Activated CD4-positive, alpha-beta memory T cell treated with anti-CD3 and anti-CD28 coated beads for 36 hours (primary cell): ENCODE measurements at regions not wholly inside any gene's neighbourhood (a gene's known extent, or its start where the extent isn't known, plus 50 kb on each side); places are given as distances from the start of the nearest gene placed in this dataset.

ENCODE experiments used
- CTCF ChIA-PET: fragments of 350-600 bp; sonication (Branson Sonifier 250); formaldehyde crosslinking; loops from one replicate; lab custom pipeline; 2021; ENCODE audit warnings: antibody characterized with exemption, inconsistent platforms; lab: Charles Lee
- POLR2A ChIA-PET: fragments of 350-600 bp; sonication (Branson Sonifier 250); formaldehyde crosslinking; loops from one replicate; lab custom pipeline; 2021; ENCODE audit warnings: antibody characterized with exemption; lab: Charles Lee
- DNase-seq: peaks from one replicate; pipeline ENCODE4 v3.0.0-alpha.2; 2020
- H3K27ac Mint-ChIP-seq: one replicate; pipeline ENCODE4 v1.8.0; 2021; ENCODE audit warnings: mixed read lengths
- H3K27me3 Mint-ChIP-seq: one replicate; pipeline ENCODE4 v1.8.0; 2021; ENCODE audit warnings: mixed read lengths
- H3K36me3 Mint-ChIP-seq: one replicate; pipeline ENCODE4 v1.8.0; 2021; ENCODE audit warnings: mixed read lengths
- H3K4me1 Mint-ChIP-seq: one replicate; pipeline ENCODE4 v1.8.0; 2021; ENCODE audit warnings: low read depth, mixed read lengths
- H3K4me3 Mint-ChIP-seq: one replicate; pipeline ENCODE4 v1.8.0; 2021; ENCODE audit warnings: mild to moderate bottlenecking, mixed read lengths
- H3K9me3 Mint-ChIP-seq: one replicate; pipeline ENCODE4 v1.8.0; 2021; ENCODE audit warnings: mixed read lengths
- intact Hi-C: fragments of 100-400 bp; cut with micrococcal nuclease; formaldehyde crosslinking; loops from one replicate; pipeline ENCODE4 v1.15.1; 2023

DNA sequence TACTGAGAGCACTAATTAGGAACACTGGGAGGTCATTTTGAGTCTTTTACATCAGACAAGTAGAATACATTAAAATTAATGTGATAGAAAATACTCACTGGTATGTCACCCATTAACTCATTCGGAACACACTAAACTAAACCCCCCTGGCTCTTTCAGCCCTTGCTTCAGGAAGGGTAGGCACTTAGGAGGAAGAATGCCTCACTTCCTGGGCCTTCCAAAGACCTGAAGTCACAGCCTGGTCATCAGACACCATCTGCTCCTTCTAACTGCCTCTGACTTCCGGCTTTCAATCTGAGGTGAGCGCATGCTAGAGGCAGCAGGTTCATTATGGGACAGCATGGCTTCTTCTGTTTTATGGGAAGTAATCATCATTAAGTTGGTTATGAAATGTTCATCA, 451.4 kb downstream of the PID1 start:
- POLR2A ChIA-PET, result no interaction called here
- Mint-ChIP-seq H3K27ac (no peak overlapping the region), H3K36me3 (no peaks in the 10 kb centered on the region)

DNA sequence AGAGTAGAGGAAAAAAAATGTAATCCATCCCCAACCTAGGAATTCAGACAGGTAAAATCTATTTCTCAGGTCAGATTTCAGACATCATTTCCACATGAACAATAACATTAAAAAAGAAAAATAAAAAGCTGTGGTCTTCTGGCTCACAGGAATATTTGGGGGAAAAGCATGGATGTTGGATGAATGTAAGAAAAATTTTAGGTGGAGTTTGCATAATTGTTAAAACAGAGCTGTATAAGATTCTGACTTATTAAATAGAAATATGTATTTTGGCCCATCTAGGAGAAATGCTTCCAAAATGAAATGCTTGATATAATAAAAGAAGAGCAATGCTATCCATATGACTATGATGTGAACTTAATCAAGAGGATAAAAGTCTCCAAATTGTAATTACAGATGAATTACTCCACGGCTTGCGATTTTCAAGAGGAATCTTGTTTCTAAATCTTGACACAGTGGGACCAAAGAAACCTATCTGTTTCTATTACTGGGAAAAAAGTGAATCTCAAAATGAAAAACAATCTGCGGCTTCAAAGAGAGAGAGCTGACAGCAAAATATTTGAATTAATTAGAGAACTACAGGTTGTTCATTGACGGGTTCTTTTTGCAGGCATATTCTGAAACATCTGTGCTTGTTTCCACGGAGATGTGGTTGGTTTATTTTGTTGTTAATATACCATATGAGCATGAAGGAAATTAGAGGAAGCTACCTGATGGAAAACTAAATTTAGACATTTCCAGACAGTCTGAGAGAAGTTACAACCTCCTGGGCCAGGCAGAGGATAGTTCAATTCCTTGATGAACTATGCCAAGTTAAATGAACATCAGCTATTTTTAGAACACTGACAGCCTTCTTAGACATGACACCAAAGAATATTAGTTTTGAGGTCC, 468.7 kb downstream of the PID1 start:
- intact Hi-C loops, result no loop called here
- H3K9me3 Mint-ChIP-seq, result no peaks in the 10 kb centered on the region
- ChIA-PET CTCF (no interaction called here), POLR2A (no interaction called here)
- H3K27me3 Mint-ChIP-seq, result no peaks in the 10 kb centered on the region
- DNase-seq, result no peak
- H3K4me1 Mint-ChIP-seq, result no peaks in the 10 kb centered on the region
- no peak overlapping the region for H3K27ac Mint-ChIP-seq
- no peak overlapping the region for H3K4me3 Mint-ChIP-seq
- no peaks in the 10 kb centered on the region for H3K36me3 Mint-ChIP-seq

More for the DNA sequence above, 451.4 kb downstream of the PID1 start:
- Mint-ChIP-seq H3K27me3 (no peaks in the 10 kb centered on the region), H3K9me3 (peaks cover 4% of the 10 kb centered on the region), H3K4me3 (no peak overlapping the region), H3K4me1 (no peaks in the 10 kb centered on the region)
- no peak for DNase-seq
- intact Hi-C loops, result no loop called here
- CTCF ChIA-PET, result no interaction called here

GRCh38 chr2:228801451-228801850, 469.6 kb downstream of the PID1 start:
- no peak for DNase-seq
- Mint-ChIP-seq H3K4me1 (no peaks in the 10 kb centered on the region), H3K9me3 (peaks cover 4% of the 10 kb centered on the region), H3K27ac (no peak overlapping the region), H3K27me3 (no peaks in the 10 kb centered on the region), H3K36me3 (no peaks in the 10 kb centered on the region), H3K4me3 (no peak overlapping the region)
- CTCF ChIA-PET, result no interaction called here
- POLR2A ChIA-PET, result no interaction called here
- intact Hi-C loops, result no loop called here

GRCh38 chr2:228799208-228799588, 471.9 kb downstream of the PID1 start:
- CTCF ChIA-PET, result no interaction called here
- intact Hi-C loops, result no loop called here
- no peaks in the 10 kb centered on the region for H3K4me1 Mint-ChIP-seq
- no peak for DNase-seq
- H3K36me3 Mint-ChIP-seq, result no peaks in the 10 kb centered on the region
- H3K4me3 Mint-ChIP-seq, result no peak overlapping the region
- POLR2A ChIA-PET, result no interaction called here
- no peak overlapping the region for H3K27ac Mint-ChIP-seq
- no peaks in the 10 kb centered on the region for H3K27me3 Mint-ChIP-seq
- peaks cover 4% of the 10 kb centered on the region for H3K9me3 Mint-ChIP-seq

DNA sequence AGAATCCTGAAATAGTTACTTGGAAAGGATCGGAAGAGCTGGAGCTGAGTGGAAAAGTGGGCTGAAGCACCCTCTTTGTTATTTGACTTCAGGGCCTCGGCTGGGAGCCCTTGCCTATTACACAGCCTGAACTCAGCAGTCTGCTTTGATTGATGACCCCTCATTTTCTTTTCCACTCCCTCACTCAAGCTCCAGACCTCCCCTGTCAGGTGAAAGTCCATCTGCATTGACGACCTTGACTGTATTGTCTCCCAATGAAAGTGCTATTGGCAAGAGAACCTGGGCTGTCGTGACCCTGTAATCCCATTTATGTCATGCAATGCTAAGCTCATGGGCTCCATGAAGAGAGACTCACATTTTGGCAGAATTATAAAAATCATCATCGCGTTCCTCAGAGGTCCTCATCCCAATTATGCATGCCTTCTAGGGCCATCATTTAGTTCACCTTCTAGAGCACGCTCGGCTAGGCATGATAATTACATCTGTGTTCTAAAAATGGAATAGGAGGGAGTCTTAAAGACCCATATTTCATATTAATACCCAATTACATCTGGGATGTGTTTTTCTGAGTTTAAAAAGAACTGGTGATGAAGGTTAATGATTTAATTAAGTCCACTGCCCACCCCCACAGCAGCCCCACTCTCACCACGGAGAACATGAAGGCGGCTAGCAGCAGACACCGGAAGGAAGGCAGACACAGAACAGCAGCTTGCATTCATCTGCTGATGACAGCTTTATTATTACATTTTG, 472.5 kb downstream of the PID1 start:
- ChIA-PET CTCF (no interaction called here), POLR2A (no interaction called here)

GRCh38 chr2:228796386-228796785, 474.7 kb downstream of the PID1 start:
- Mint-ChIP-seq H3K27ac (no peak overlapping the region), H3K9me3 (peaks cover 5% of the 10 kb centered on the region), H3K4me3 (no peak overlapping the region), H3K27me3 (no peaks in the 10 kb centered on the region), H3K36me3 (no peaks in the 10 kb centered on the region), H3K4me1 (no peaks in the 10 kb centered on the region)
- DNase-seq, result no peak
- intact Hi-C loops, result no loop called here
- ChIA-PET POLR2A (no interaction called here), CTCF (no interaction called here)

More for the DNA sequence above, 472.5 kb downstream of the PID1 start:
- H3K27ac Mint-ChIP-seq, result no peak overlapping the region
- DNase-seq, result no peak
- intact Hi-C loops, result no loop called here
- H3K27me3 Mint-ChIP-seq, result no peaks in the 10 kb centered on the region
- peaks cover 4% of the 10 kb centered on the region for H3K9me3 Mint-ChIP-seq
- H3K4me1 Mint-ChIP-seq, result no peaks in the 10 kb centered on the region
- no peaks in the 10 kb centered on the region for H3K36me3 Mint-ChIP-seq
- H3K4me3 Mint-ChIP-seq, result no peak overlapping the region

DNA sequence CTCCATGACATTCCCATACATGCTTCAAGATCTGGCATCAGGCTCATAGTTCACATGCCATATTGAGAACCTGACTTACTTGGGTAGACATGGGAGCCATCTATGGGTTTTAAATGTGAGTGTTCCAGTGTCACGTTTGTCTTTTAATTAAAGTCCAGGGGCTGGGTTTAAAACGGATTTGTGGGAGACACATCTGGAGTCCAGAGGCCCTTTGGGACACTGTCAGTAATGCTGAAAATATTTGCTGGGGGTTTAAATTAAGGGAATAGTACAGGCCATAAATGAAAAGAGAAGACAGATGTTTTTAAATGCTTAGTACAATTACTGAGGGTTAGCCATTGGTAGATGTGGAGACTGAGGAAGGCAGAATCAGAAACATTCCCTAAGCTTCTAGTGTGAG, 478.0 kb downstream of the PID1 start:
- POLR2A ChIA-PET, result no interaction called here
- Mint-ChIP-seq H3K27me3 (no peaks in the 10 kb centered on the region), H3K36me3 (no peaks in the 10 kb centered on the region), H3K4me1 (no peaks in the 10 kb centered on the region), H3K4me3 (no peak overlapping the region), H3K9me3 (peaks cover 9% of the 10 kb centered on the region), H3K27ac (no peak overlapping the region)
- intact Hi-C loops, result no loop called here
- no peak for DNase-seq
- CTCF ChIA-PET, result no interaction called here

- H3K27ac Mint-ChIP-seq, result no peak overlapping the region
These were observed 484.2 kb downstream of the PID1 start for GRCh38 chr2:228786901-228787300.

DNA sequence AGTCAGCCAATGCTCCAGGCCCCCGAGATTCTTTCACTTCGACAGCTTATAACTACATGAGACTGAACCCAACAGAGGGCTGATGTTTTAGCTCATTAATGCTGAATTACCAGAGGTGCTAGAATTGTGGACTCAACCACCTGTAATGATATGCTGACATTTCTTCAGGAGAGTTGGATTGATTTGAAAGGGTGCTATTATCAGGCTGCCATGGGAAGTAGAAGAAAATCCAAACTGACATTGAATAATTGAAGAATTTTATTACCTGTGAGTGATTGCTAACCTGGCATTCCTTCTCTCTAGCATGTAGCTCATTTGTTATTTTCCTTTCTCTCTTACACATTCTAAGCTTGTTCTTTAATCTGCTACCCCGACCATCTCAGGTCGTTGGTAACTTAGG, 488.8 kb downstream of the PID1 start:
- Mint-ChIP-seq H3K36me3 (no peaks in the 10 kb centered on the region), H3K27ac (no peak overlapping the region), H3K27me3 (no peaks in the 10 kb centered on the region), H3K9me3 (peaks cover 3% of the 10 kb centered on the region), H3K4me3 (no peak overlapping the region), H3K4me1 (no peaks in the 10 kb centered on the region)
- no peak for DNase-seq
- ChIA-PET CTCF (no interaction called here), POLR2A (no interaction called here)
- intact Hi-C loops, result no loop called here

More at GRCh38 chr2:228786901-228787300, 484.2 kb downstream of the PID1 start:
- no peaks in the 10 kb centered on the region for H3K4me1 Mint-ChIP-seq
- intact Hi-C loops, result no loop called here
- CTCF ChIA-PET, result interaction anchor here (0.6 kb wide), 1 partner anchor 183 kb away, joined by 3 read pairs; no protein-coding TSS in a partner anchor
- POLR2A ChIA-PET, result interaction anchor here (0.7 kb wide), 1 partner anchor 58 kb away, joined by 3 read pairs; no protein-coding TSS in a partner anchor
- H3K36me3 Mint-ChIP-seq, result no peaks in the 10 kb centered on the region
- H3K27me3 Mint-ChIP-seq, result no peaks in the 10 kb centered on the region
- no peak overlapping the region for H3K4me3 Mint-ChIP-seq
- H3K9me3 Mint-ChIP-seq, result peaks cover 7% of the 10 kb centered on the region
- no peak for DNase-seq

GRCh38 chr2:228777855-228778355, 493.2 kb downstream of the PID1 start:
- Mint-ChIP-seq H3K4me1 (no peaks in the 10 kb centered on the region), H3K9me3 (peaks cover 3% of the 10 kb centered on the region), H3K36me3 (no peaks in the 10 kb centered on the region), H3K27ac (no peak overlapping the region), H3K4me3 (no peak overlapping the region), H3K27me3 (no peaks in the 10 kb centered on the region)
- CTCF ChIA-PET, result no interaction called here
- DNase-seq, result no peak
- intact Hi-C loops, result no loop called here
- POLR2A ChIA-PET, result no interaction called here

- no peak overlapping the region for H3K4me3 Mint-ChIP-seq
- CTCF ChIA-PET, result no interaction called here
- POLR2A ChIA-PET, result no interaction called here
- DNase-seq, result no peak
- H3K27ac Mint-ChIP-seq, result no peak overlapping the region
- peaks cover 3% of the 10 kb centered on the region for H3K9me3 Mint-ChIP-seq
- intact Hi-C loops, result no loop called here
- H3K4me1 Mint-ChIP-seq, result no peaks in the 10 kb centered on the region
- H3K36me3 Mint-ChIP-seq, result no peaks in the 10 kb centered on the region
- H3K27me3 Mint-ChIP-seq, result no peaks in the 10 kb centered on the region
These were observed 496.5 kb downstream of the PID1 start for GRCh38 chr2:228774548-228774947.

DNA sequence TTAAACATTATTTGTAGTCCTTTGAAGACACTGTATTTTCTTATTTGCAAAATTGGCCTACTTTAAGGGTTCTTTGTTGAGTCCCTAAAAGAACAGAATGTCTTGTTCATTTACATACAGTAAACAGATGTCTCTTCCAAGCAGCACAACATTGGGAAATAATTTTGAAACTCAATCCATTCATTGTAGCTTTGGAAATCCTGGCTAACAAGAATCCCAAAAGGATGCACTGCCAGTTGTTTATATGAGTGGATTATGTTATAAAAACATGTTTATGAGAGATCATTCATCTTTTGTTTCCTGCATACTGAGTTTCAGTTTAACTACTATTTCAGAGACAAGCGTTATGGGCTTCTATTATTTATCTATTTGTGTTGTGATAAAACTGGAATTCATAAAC, 499.3 kb downstream of the PID1 start:
- Mint-ChIP-seq H3K27ac (no peak overlapping the region), H3K4me3 (no peak overlapping the region), H3K36me3 (no peaks in the 10 kb centered on the region), H3K4me1 (no peaks in the 10 kb centered on the region), H3K9me3 (peaks cover 7% of the 10 kb centered on the region), H3K27me3 (no peaks in the 10 kb centered on the region)
- ChIA-PET POLR2A (no interaction called here), CTCF (no interaction called here)
- intact Hi-C loops, result no loop called here
- DNase-seq, result no peak
